K562 (cell line): ENCODE measurements at regions not wholly inside any gene's neighbourhood (a gene's known extent, or its start where the extent isn't known, plus 50 kb on each side); places are given as distances from the start of the nearest gene placed in this dataset.
"Not testable (repeated sequence)": the region's sequence is repeated elsewhere in the genome, so short reads cannot be mapped to it uniquely, and the experiment has no call there.

ENCODE experiments used
- ATF1 ChIP-seq, 2 experiments: fragments of 450-650 bp in 1 of 2; IDR thresholded peaks; 2 replicates each; pipeline ENCODE4 v1.6.1; 2016; ENCODE audit warnings: missing compliant biosample characterization in 1 of 2, missing genetic modification characterization in 1 of 2
- BRD9 ChIP-seq: fragments of 450-650 bp; IDR thresholded peaks from 2 replicates; pipeline ENCODE4 v1.6.1; 2018; ENCODE audit warnings: low read depth; ENCODE audit not compliant: partially characterized antibody
- CXXC5 ChIP-seq: fragments of 250-450 bp; sonication (Bioruptor Pico); IDR thresholded peaks from 2 replicates; pipeline ENCODE4 v1.8.0; 2022; ENCODE audit warnings: inconsistent platforms, mild to moderate bottlenecking, moderate library complexity
- EGR1 ChIP-seq: fragments of 450-650 bp; conservative IDR thresholded peaks from 2 replicates; pipeline ENCODE4 v1.6.1; 2017; ENCODE audit warnings: mild to moderate bottlenecking
- EP400 ChIP-seq: fragments of 450-650 bp; IDR thresholded peaks from 2 replicates; pipeline ENCODE4 v1.6.1; 2017; ENCODE audit warnings: antibody characterized with exemption, mild to moderate bottlenecking, moderate library complexity
- HDAC2 ChIP-seq: fragments of 450-650 bp; IDR thresholded peaks from 2 replicates; pipeline ENCODE4 v1.6.1; 2016; ENCODE audit warnings: mild to moderate bottlenecking
- L3MBTL2 ChIP-seq: fragments of 450-650 bp; IDR thresholded peaks from 2 replicates; pipeline ENCODE4 v1.6.1; 2016; ENCODE audit warnings: mild to moderate bottlenecking, moderate library complexity
- LEF1 ChIP-seq: fragments of 450-650 bp; IDR thresholded peaks from 2 replicates; pipeline ENCODE4 v1.6.1; 2016; ENCODE audit warnings: mild to moderate bottlenecking
- MTA3 ChIP-seq: fragments of 450-650 bp; formaldehyde crosslinking; IDR thresholded peaks from 2 replicates; pipeline ENCODE4 v1.6.1; 2017; ENCODE audit warnings: mild to moderate bottlenecking, borderline replicate concordance
- NFIC ChIP-seq: fragments of 450-650 bp; IDR thresholded peaks from 2 replicates; pipeline ENCODE4 v1.6.1; 2017; ENCODE audit warnings: mild to moderate bottlenecking, inconsistent platforms
- NR2C2 ChIP-seq, 2 experiments: fragments of 200-800 bp in 1 of 2; sonication (Bioruptor generic) in 1 of 2; sonication (generic) in 1 of 2; formaldehyde crosslinking in 1 of 2; IDR thresholded peaks; 2 replicates each; pipeline versions ENCODE4 v1.6.1 to v1.8.0; 2016 to 2022; ENCODE audit warnings: mild to moderate bottlenecking in 1 of 2, missing compliant biosample characterization in 1 of 2, missing genetic modification characterization in 1 of 2, missing genetic modification reagents in 1 of 2
- NRF1 ChIP-seq, 2 experiments: fragments of 450-650 bp; IDR thresholded peaks in 1 of 2; conservative IDR thresholded peaks in 1 of 2; 2 replicates each; pipeline ENCODE4 v1.6.1; 2014; ENCODE audit warnings: mild to moderate bottlenecking in 2 of 2
- PHF8 ChIP-seq: fragments of 200-600 bp; sonication (generic); IDR thresholded peaks from 2 replicates; pipeline ENCODE4 v1.6.1; 2012; ENCODE audit warnings: mixed run types, mild to moderate bottlenecking, inconsistent platforms, low read length, moderate library complexity, borderline replicate concordance
- POLR2B ChIP-seq: fragments of 450-650 bp; IDR thresholded peaks from 2 replicates; pipeline ENCODE4 v1.6.1; 2018; ENCODE audit warnings: low read depth; ENCODE audit not compliant: partially characterized antibody
- POLR2H ChIP-seq: IDR thresholded peaks from 2 replicates; pipeline ENCODE4 v1.6.1; 2016; ENCODE audit warnings: missing genetic modification characterization, low read depth, mild to moderate bottlenecking, control low read depth, missing compliant biosample characterization, moderate library complexity
- SMAD4 ChIP-seq: fragments of 250-450 bp; sonication (Bioruptor Pico); conservative IDR thresholded peaks from 2 replicates; pipeline ENCODE4 v1.8.0; 2021; ENCODE audit warnings: inconsistent platforms, mild to moderate bottlenecking, moderate library complexity
- SMARCA4 ChIP-seq: fragments of 450-650 bp; IDR thresholded peaks from 2 replicates; pipeline ENCODE4 v1.6.1; 2016
- SUPT5H ChIP-seq: fragments of 450-650 bp; IDR thresholded peaks from 2 replicates; pipeline ENCODE4 v1.6.1; 2016
- TAF9B ChIP-seq: fragments of 450-650 bp; IDR thresholded peaks from 2 replicates; pipeline ENCODE4 v1.6.1; 2018; ENCODE audit warnings: mild to moderate bottlenecking; ENCODE audit not compliant: partially characterized antibody
- ZFX ChIP-seq: sonication (generic); formaldehyde crosslinking; IDR thresholded peaks from 2 replicates; pipeline ENCODE4 v1.8.0; 2022; ENCODE audit warnings: mild to moderate bottlenecking, missing genetic modification reagents, moderate library complexity

DNA sequence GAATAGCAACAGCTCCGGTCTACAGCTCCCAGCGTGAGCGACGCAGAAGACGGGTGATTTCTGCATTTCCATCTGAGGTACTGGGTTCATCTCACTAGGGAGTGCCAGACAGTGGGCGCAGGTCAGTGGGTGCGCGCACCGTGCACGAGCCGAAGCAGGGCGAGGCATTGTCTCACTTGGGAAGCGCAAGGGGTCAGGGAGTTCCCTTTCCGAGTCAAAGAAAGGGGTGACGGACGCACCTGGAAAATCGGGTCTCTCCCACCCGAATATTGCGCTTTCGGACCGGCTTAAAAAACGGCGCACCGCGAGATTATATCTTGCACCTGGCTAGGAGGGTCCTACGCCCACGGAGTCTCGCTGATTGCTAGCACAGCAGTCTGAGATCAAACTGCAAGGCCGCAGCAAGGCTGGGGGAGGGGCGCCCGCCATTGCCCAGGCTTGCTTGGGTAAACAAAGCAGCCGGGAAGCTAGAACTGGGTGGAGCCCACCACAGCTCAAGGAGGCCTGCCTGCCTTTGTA lies 442.3 kb upstream of the NFIA start (continued):
- not testable (repeated sequence) for TF ChIP-seq NR2C2, ATF1 (CRISPR knock-in tag; IDR thresholded peaks at IDR 0.05)
- peak; percentile 27; the same call in 1 of the 2 replicates for TF ChIP-seq NR2C2 (tag; IDR thresholded peaks at IDR 0.05)
- peak; percentile 18 for TF ChIP-seq BRD9
- TF ChIP-seq ATF1 (tag; IDR thresholded peaks at IDR 0.05): 0 out of 2 replicates have a peak, but pooled peaks have one; percentile 12
- TF ChIP-seq SMAD4: 0 out of 2 replicates have a peak, but pooled peaks have one; percentile 27
- 0 out of 2 replicates have a peak, but pooled peaks have one; percentile 21 for TF ChIP-seq LEF1
- peak; percentile 26; the same call in 1 of the 2 replicates for TF ChIP-seq MTA3
- peak; percentile 25; the same call in 1 of the 2 replicates for TF ChIP-seq NFIC
- peak; percentile 57 for TF ChIP-seq CXXC5 (CRISPR knock-in tag)
- peak; percentile 53 for TF ChIP-seq POLR2B
- 0 out of 2 replicates have a peak, but pooled peaks have one; percentile 24 for TF ChIP-seq HDAC2
- peak; percentile 73 for TF ChIP-seq ZFX (CRISPR knock-in tag)
- peak; percentile 55 for TF ChIP-seq EGR1
- TF ChIP-seq SUPT5H: peak; percentile 57; the same call in 1 of the 2 replicates
- 0 out of 2 replicates have a peak, but pooled peaks have one; percentile 20 for TF ChIP-seq SMARCA4
- TF ChIP-seq EP400: peak; percentile 66
- TF ChIP-seq PHF8: peak; percentile 32; the same call in 1 of the 2 replicates
- TF ChIP-seq L3MBTL2: peak; percentile 36; the same call in 1 of the 2 replicates
- 0 out of 2 replicates have a peak, but pooled peaks have one; percentile 35 for TF ChIP-seq POLR2H (tag)
- TF ChIP-seq NRF1 (conservative IDR thresholded peaks at IDR 0.05 in 1 of 2, IDR thresholded peaks at IDR 0.05 in 1 of 2): peak; percentile 55 to 64; a peak in 3 of 4 replicates
- TF ChIP-seq TAF9B: peak; percentile 79
